GM12865 (cell line): ENCODE measurements at regions not wholly inside any gene's neighbourhood (a gene's known extent, or its start where the extent isn't known, plus 50 kb on each side); places are given as distances from the start of the nearest gene placed in this dataset.

ENCODE experiments used
- DNase-seq: peaks from one replicate; pipeline ENCODE4 v3.0.0; 2010; ENCODE audit warnings: low read depth
- H3K4me3 ChIP-seq: 2 replicates; pipeline ENCODE4 v1.5.1; 2011; ENCODE audit warnings: mild to moderate bottlenecking, low read depth, low read length, control low read depth
- TF ChIP-seq, protein P1 (sequence below): IDR thresholded peaks from 2 replicates; pipeline ENCODE4 v1.5.1; 2011; ENCODE audit warnings: low read length, control low read depth, low read depth, inconsistent platforms; ENCODE audit not compliant: insufficient read depth; ENCODE audit errors: missing control alignments

DNA sequence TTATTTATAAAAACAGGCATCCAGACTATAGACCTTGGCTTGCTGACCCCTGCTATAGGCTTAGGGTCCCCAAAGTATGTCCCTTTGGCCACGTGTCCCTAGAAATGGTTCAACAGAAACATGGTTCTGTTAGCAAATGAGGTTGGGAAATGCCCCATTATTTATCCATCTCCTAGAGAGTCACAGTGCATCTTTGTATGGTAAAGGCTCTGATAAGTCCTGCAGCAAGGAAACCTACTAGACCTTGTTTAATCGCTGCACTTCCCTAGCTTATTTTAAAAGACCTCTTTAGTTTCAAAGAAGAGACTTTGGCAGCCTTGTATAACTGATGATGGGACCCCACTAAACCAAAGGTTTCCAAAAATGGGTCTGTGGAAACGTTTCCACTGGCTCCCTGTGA lies 471.5 kb downstream of the MED13L start:
- no peak overlapping the region for H3K4me3 ChIP-seq
- DNase-seq: no peak
- TF ChIP-seq, protein P1, sequence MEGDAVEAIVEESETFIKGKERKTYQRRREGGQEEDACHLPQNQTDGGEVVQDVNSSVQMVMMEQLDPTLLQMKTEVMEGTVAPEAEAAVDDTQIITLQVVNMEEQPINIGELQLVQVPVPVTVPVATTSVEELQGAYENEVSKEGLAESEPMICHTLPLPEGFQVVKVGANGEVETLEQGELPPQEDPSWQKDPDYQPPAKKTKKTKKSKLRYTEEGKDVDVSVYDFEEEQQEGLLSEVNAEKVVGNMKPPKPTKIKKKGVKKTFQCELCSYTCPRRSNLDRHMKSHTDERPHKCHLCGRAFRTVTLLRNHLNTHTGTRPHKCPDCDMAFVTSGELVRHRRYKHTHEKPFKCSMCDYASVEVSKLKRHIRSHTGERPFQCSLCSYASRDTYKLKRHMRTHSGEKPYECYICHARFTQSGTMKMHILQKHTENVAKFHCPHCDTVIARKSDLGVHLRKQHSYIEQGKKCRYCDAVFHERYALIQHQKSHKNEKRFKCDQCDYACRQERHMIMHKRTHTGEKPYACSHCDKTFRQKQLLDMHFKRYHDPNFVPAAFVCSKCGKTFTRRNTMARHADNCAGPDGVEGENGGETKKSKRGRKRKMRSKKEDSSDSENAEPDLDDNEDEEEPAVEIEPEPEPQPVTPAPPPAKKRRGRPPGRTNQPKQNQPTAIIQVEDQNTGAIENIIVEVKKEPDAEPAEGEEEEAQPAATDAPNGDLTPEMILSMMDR: no peak

DNA sequence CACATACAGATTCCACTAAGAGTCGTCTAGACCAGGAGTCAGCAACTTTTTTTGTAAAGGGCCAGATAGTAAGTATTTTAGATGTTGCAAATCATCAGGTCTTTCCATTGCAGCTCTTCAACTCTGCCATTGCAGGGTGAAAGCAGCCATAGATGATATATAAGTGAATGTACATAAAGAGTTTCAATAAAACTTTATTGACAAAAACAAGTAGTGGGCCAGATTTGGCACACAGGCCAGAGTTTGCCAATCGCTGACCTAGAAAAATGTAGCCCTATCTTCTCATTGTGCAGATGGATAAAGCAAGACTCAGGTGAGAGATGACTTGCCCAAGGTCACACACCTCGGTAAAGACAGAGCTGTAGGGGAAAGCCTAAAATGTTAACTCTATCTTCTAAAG lies 474.7 kb downstream of the MED13L start:
- TF ChIP-seq, protein P1: no peak
- DNase-seq: no peak
- no peak overlapping the region for H3K4me3 ChIP-seq

DNA sequence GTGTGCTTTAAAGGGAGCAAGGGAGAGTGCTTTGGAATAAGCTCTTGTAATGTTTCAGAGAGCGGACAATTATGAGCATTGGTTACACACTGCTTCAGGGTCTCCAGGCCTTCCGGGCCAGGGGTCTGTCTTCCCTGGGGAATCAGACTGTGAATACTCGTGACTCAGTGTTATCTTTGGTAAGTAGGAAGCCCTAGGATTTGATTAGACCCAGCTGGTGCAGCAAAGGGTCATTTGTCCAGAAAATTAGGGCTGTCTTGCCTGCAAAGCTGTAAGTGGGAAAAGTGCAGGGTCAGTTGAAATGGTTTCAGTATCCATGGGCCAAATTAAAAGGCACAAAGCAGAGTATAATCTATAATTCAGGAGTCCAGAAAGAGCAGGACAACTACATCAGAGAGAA lies 475.6 kb downstream of the MED13L start:
- DNase-seq: no peak
- TF ChIP-seq, protein P1: no peak
- no peak overlapping the region for H3K4me3 ChIP-seq

DNA sequence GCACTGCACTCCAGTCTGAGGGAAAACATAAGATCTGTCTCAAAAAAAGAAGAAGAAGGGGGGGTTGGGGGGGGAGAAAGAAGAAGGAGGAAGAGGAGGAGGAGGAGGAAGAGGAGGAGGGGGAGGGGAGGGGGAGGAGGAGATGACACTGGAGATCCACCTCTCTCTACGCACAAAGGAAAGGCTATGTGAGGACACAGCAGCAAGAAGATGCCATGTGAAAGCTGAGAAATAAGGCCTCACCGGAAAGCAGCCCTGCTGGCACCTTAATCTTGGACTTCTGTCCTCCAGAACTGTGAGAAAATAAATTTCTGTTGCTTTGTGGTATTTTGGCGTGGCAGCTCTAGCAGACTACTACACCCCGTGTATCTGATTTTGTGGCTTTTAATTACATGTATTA lies 477.9 kb downstream of the MED13L start:
- TF ChIP-seq, protein P1: no peak
- no peak overlapping the region for H3K4me3 ChIP-seq
- DNase-seq: no peak

DNA sequence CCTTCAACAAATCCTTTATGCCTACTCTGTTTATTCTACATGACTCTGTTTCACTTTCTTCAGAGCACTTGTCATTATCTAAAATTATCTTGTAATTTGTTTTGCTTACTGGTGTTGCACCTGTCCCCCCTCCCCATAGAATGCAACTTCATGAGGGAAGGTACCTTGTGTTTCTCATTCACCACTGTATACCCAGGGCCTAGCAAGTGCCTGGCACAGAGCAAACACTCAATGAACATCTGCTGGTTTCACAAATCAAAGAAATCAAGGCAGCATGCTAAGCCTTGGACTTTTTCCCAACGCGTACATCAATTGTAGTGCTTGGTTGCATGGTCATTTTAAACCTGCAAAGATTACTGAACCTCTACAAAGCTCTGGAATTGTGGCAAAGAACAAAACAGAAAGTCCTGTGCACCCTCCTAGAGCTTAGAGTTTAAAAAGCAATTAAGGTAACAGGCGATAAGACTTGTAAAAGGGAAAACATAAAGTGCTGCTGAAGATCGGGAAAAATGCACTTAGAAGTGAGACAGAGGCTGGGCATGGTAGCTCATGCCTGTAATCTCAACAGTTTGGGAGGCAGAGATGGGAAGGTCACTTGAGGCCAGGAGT lies 479.1 kb downstream of the MED13L start:
- TF ChIP-seq, protein P1: no peak
- no peak overlapping the region for H3K4me3 ChIP-seq
- DNase-seq: no peak

DNA sequence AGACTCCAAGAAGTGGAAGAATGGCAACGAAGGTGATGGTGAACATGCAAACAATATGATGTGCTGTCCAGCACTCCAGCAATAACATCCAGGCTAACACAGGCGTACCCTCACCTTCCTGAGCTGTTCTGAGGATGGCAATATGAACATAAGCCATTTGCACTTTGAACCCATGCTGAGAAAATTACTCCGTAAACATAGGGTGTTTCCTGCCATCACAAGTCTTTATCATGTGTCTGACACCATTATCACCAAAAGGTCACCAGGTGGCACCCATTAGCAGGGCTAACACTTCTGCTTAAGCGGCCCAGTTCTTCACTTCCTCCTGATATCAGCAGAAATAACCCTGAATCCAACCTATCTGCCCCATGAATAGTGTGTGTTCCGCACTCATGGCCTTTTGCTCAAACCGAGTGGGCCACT lies 482.8 kb downstream of the MED13L start:
- no peak overlapping the region for H3K4me3 ChIP-seq
- no peak for DNase-seq
- TF ChIP-seq, protein P1: no peak

DNA sequence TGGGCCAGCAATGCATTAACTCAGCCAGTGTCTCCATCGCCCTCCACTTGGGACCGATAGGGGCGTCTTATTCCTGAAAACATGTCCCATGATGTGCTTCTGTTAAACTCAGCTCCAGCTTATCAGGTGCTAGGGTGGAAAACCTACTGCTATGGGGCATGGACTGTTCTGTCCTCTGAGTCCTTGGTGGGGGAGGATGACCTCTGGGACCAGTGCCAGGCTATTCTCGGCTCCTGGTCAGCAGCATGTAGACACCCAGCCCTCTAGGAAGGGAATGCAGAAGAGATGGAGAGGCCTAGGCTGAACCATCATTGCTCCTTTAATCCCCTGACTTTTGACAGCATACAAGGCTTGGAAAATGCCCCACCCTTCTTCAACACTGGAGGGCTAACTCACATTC lies 486.2 kb downstream of the MED13L start:
- TF ChIP-seq, protein P1: no peak
- no peak overlapping the region for H3K4me3 ChIP-seq
- DNase-seq: no peak
